Naive thymus-derived CD4-positive, alpha-beta T cell (primary cell): ENCODE measurements at regions not wholly inside any gene's neighbourhood (a gene's known extent, or its start where the extent isn't known, plus 50 kb on each side); places are given as distances from the start of the nearest gene placed in this dataset.

Experiments used
- ATAC-seq: fragments of 150-1000 bp; cut with Tn5 transposase; 2 replicates; pipeline ENCODE4 v1.10.0; 2021; ENCODE audit warnings: mild to moderate bottlenecking, moderate library complexity
- CTCF ChIA-PET: fragments of 350-600 bp; sonication (Branson Sonifier 250); formaldehyde crosslinking; loops from one replicate; lab custom pipeline; 2021; ENCODE audit warnings: antibody characterized with exemption; lab: Charles Lee
- POLR2A ChIA-PET: fragments of 350-600 bp; sonication (Branson Sonifier 250); formaldehyde crosslinking; loops from one replicate; lab custom pipeline; 2021; ENCODE audit warnings: antibody characterized with exemption, inconsistent platforms; lab: Charles Lee
- DNase-seq, 9 donors: peaks; one replicate each; pipeline versions ENCODE4 v3.0.0 to v3.0.0-alpha.2; 2020 to 2022; ENCODE audit warnings: mixed read lengths in 1 of 9
- H3K27ac ChIP-seq: one replicate; pipeline ENCODE4 v1.7.0; 2013; ENCODE audit warnings: mild to moderate bottlenecking, low read depth, low read length, moderate library complexity
- H3K27me3 ChIP-seq, 2 donors: one replicate each; pipeline ENCODE4 v1.7.0; 2013; ENCODE audit warnings: low read length in 2 of 2, mild to moderate bottlenecking in 2 of 2, moderate library complexity in 2 of 2; ENCODE audit not compliant: control insufficient read depth in 2 of 2, insufficient read depth in 2 of 2
- H3K36me3 ChIP-seq, 3 experiments: 1 replicate in 2 of 3; 2 replicates in 1 of 3; pipeline ENCODE4 v1.7.0; 2013; ENCODE audit warnings: low read length in 3 of 3, mild to moderate bottlenecking in 3 of 3, moderate library complexity in 1 of 3; ENCODE audit not compliant: insufficient read depth in 3 of 3, control insufficient read depth in 2 of 3
- H3K4me1 ChIP-seq, 2 donors: one replicate each; pipeline ENCODE4 v1.7.0; 2013; ENCODE audit warnings: low read length in 2 of 2, mild to moderate bottlenecking in 2 of 2, moderate library complexity in 1 of 2; ENCODE audit not compliant: control insufficient read depth in 2 of 2, insufficient read depth in 2 of 2
- H3K4me3 ChIP-seq: 2 replicates; pipeline ENCODE4 v1.7.0; 2013; ENCODE audit warnings: mild to moderate bottlenecking, low read length
- H3K9me3 ChIP-seq, 3 experiments: 1 replicate in 2 of 3; 2 replicates in 1 of 3; pipeline ENCODE4 v1.7.0; 2013; ENCODE audit warnings: low read length in 3 of 3; ENCODE audit not compliant: control insufficient read depth in 2 of 3
- H3K27ac Mint-ChIP-seq, 9 donors: one replicate each; pipeline ENCODE4 v1.8.0; 2020 to 2022; ENCODE audit warnings: mixed read lengths in 9 of 9, mild to moderate bottlenecking in 8 of 9, moderate library complexity in 5 of 9, inconsistent platforms in 2 of 9
- H3K27me3 Mint-ChIP-seq, 5 donors: one replicate each; pipeline ENCODE4 v1.8.0; 2021 to 2022; ENCODE audit warnings: mixed read lengths in 5 of 5, mild to moderate bottlenecking in 1 of 5
- H3K36me3 Mint-ChIP-seq, 5 donors: one replicate each; pipeline ENCODE4 v1.8.0; 2020 to 2022; ENCODE audit warnings: mixed read lengths in 5 of 5, mild to moderate bottlenecking in 3 of 5, inconsistent platforms in 1 of 5
- H3K4me1 Mint-ChIP-seq, 7 donors: one replicate each; pipeline ENCODE4 v1.8.0; 2020 to 2022; ENCODE audit warnings: mixed read lengths in 7 of 7, mild to moderate bottlenecking in 3 of 7, inconsistent platforms in 1 of 7
- H3K4me3 Mint-ChIP-seq, 10 donors: one replicate each; pipeline ENCODE4 v1.8.0; 2020 to 2022; ENCODE audit warnings: mild to moderate bottlenecking in 10 of 10, mixed read lengths in 10 of 10, moderate library complexity in 6 of 10, inconsistent platforms in 2 of 10
- H3K9me3 Mint-ChIP-seq, 11 donors: one replicate each; pipeline ENCODE4 v1.8.0; 2020 to 2022; ENCODE audit warnings: mixed read lengths in 11 of 11, mild to moderate bottlenecking in 4 of 11, inconsistent platforms in 1 of 11, moderate library complexity in 1 of 11
- intact Hi-C, 2 donors: fragments of 100-400 bp; cut with micrococcal nuclease; formaldehyde crosslinking; loops; one replicate each; pipeline ENCODE4 v1.15.1; 2023

- Histone ChIP-seq H3K27me3 (no peaks in the 10 kb centered on the region), H3K9me3 (no peaks in the 10 kb centered on the region), H3K36me3 (no peaks in the 10 kb centered on the region), H3K4me3 (no peak overlapping the region), H3K27ac (no peak overlapping the region), H3K4me1 (no peaks in the 10 kb centered on the region)
- H3K27ac Mint-ChIP-seq: no peak overlapping the region
- no peak overlapping the region for H3K4me3 Mint-ChIP-seq
- DNase-seq (no peak), ATAC-seq (no peak)
- peaks cover 0 to 11% (median 0%) of the 10 kb centered on the region in 5 donors for H3K27me3 Mint-ChIP-seq
- POLR2A ChIA-PET: no interaction called here
- peaks cover 0 to 5% (median 2%) of the 10 kb centered on the region in 11 donors for H3K9me3 Mint-ChIP-seq
- no peaks in the 10 kb centered on the region for H3K36me3 Mint-ChIP-seq
- H3K4me1 Mint-ChIP-seq: no peaks in the 10 kb centered on the region
- intact Hi-C loops: no loop called here
- CTCF ChIA-PET: no interaction called here
Observed at GRCh38 chr16:13552062-13552959, 367.6 kb upstream of the ERCC4 start.

GRCh38 chr16:13552960-13553257 is 367.0 kb upstream of the ERCC4 start:
- Mint-ChIP-seq H3K27ac (no peak overlapping the region), H3K36me3 (no peaks in the 10 kb centered on the region), H3K4me3 (no peak overlapping the region), H3K4me1 (no peaks in the 10 kb centered on the region), H3K27me3 (peaks cover 0 to 11% (median 3%) of the 10 kb centered on the region in 5 donors), H3K9me3 (peaks cover 0 to 5% (median 2%) of the 10 kb centered on the region in 11 donors)
- POLR2A ChIA-PET: no interaction called here
- Histone ChIP-seq H3K36me3 (no peaks in the 10 kb centered on the region), H3K9me3 (no peaks in the 10 kb centered on the region), H3K4me1 (no peaks in the 10 kb centered on the region), H3K27me3 (no peaks in the 10 kb centered on the region), H3K4me3 (no peak overlapping the region), H3K27ac (no peak overlapping the region)
- no peak for ATAC-seq
- DNase-seq: no peak
- intact Hi-C loops: no loop called here
- CTCF ChIA-PET: no interaction called here

- DNase-seq: no peak
- no peak for ATAC-seq
- Histone ChIP-seq H3K36me3 (no peaks in the 10 kb centered on the region), H3K4me1 (no peaks in the 10 kb centered on the region), H3K27me3 (no peaks in the 10 kb centered on the region), H3K4me3 (no peak overlapping the region), H3K27ac (no peak overlapping the region), H3K9me3 (no peaks in the 10 kb centered on the region)
- POLR2A ChIA-PET: no interaction called here
- Mint-ChIP-seq H3K27ac (no peak overlapping the region), H3K4me3 (no peak overlapping the region), H3K9me3 (peaks cover 0 to 8% (median 2%) of the 10 kb centered on the region in 11 donors), H3K36me3 (no peaks in the 10 kb centered on the region), H3K27me3 (peaks cover 0 to 11% (median 5%) of the 10 kb centered on the region in 5 donors), H3K4me1 (no peaks in the 10 kb centered on the region)
- intact Hi-C loops: no loop called here
- CTCF ChIA-PET: no interaction called here
Observed at GRCh38 chr16:13553453-13553985, 366.4 kb upstream of the ERCC4 start.

- H3K4me3 Mint-ChIP-seq: no peak overlapping the region
- no peaks in the 10 kb centered on the region for H3K9me3 ChIP-seq
- DNase-seq (no peak), ATAC-seq (no peak)
- CTCF ChIA-PET: no interaction called here
- peaks cover 0 to 8% (median 2%) of the 10 kb centered on the region in 11 donors for H3K9me3 Mint-ChIP-seq
- no peak overlapping the region for H3K27ac ChIP-seq
- no peaks in the 10 kb centered on the region for H3K27me3 ChIP-seq
- H3K4me1 ChIP-seq: no peaks in the 10 kb centered on the region
- peaks cover 0 to 11% (median 5%) of the 10 kb centered on the region in 5 donors for H3K27me3 Mint-ChIP-seq
- H3K36me3 Mint-ChIP-seq: no peaks in the 10 kb centered on the region
- H3K4me3 ChIP-seq: no peak overlapping the region
- intact Hi-C loops: no loop called here
- H3K4me1 Mint-ChIP-seq: no peaks in the 10 kb centered on the region
- H3K27ac Mint-ChIP-seq: no peak overlapping the region
- POLR2A ChIA-PET: no interaction called here
- no peaks in the 10 kb centered on the region for H3K36me3 ChIP-seq
Observed at GRCh38 chr16:13554005-13554404, 365.9 kb upstream of the ERCC4 start.

- Mint-ChIP-seq H3K4me3 (no peak overlapping the region), H3K9me3 (peaks cover 0 to 8% (median 3%) of the 10 kb centered on the region in 11 donors), H3K27me3 (peaks cover 0 to 11% (median 5%) of the 10 kb centered on the region in 5 donors), H3K4me1 (no peaks in the 10 kb centered on the region), H3K27ac (no peak overlapping the region), H3K36me3 (no peaks in the 10 kb centered on the region)
- Histone ChIP-seq H3K36me3 (no peaks in the 10 kb centered on the region), H3K4me3 (no peak overlapping the region), H3K9me3 (no peaks in the 10 kb centered on the region), H3K27me3 (no peaks in the 10 kb centered on the region), H3K4me1 (no peaks in the 10 kb centered on the region), H3K27ac (no peak overlapping the region)
- ATAC-seq (no peak), DNase-seq (no peak)
- CTCF ChIA-PET: no interaction called here
- POLR2A ChIA-PET: no interaction called here
- intact Hi-C loops: no loop called here
Observed at GRCh38 chr16:13554643-13555042, 365.3 kb upstream of the ERCC4 start.

GRCh38 chr16:13557418-13557817 is 362.5 kb upstream of the ERCC4 start:
- DNase-seq: no peak
- H3K4me3 Mint-ChIP-seq: no peak overlapping the region
- CTCF ChIA-PET: no interaction called here
- H3K4me1 Mint-ChIP-seq: no peaks in the 10 kb centered on the region
- Histone ChIP-seq H3K9me3 (no peaks in the 10 kb centered on the region), H3K4me1 (no peaks in the 10 kb centered on the region), H3K27me3 (no peaks in the 10 kb centered on the region), H3K4me3 (no peak overlapping the region), H3K36me3 (no peaks in the 10 kb centered on the region), H3K27ac (no peak overlapping the region)
- intact Hi-C loops: no loop called here
- peaks cover 0 to 7% (median 5%) of the 10 kb centered on the region in 5 donors for H3K27me3 Mint-ChIP-seq
- H3K9me3 Mint-ChIP-seq: peaks cover 0 to 17% (median 4%) of the 10 kb centered on the region in 11 donors
- POLR2A ChIA-PET: no interaction called here
- H3K27ac Mint-ChIP-seq: no peak overlapping the region
- ATAC-seq: no peak
- no peaks in the 10 kb centered on the region for H3K36me3 Mint-ChIP-seq

GRCh38 chr16:13558752-13559151 is 361.2 kb upstream of the ERCC4 start:
- Mint-ChIP-seq H3K36me3 (no peaks in the 10 kb centered on the region), H3K4me3 (no peak overlapping the region), H3K27me3 (peaks cover 0 to 7% (median 3%) of the 10 kb centered on the region in 5 donors), H3K4me1 (no peaks in the 10 kb centered on the region), H3K27ac (no peak overlapping the region), H3K9me3 (peaks cover 0 to 18% (median 4%) of the 10 kb centered on the region in 11 donors)
- H3K9me3 ChIP-seq: no peaks in the 10 kb centered on the region
- DNase-seq: no peak
- H3K27ac ChIP-seq: no peak overlapping the region
- H3K4me3 ChIP-seq: no peak overlapping the region
- H3K4me1 ChIP-seq: no peaks in the 10 kb centered on the region
- no peaks in the 10 kb centered on the region for H3K27me3 ChIP-seq
- H3K36me3 ChIP-seq: no peaks in the 10 kb centered on the region
- ATAC-seq: no peak
- intact Hi-C loops: no loop called here
- POLR2A ChIA-PET: no interaction called here
- CTCF ChIA-PET: no interaction called here
